Dermis microvascular lymphatic vessel endothelial cell (primary cell): ENCODE measurements at regions not wholly inside any gene's neighbourhood (a gene's known extent, or its start where the extent isn't known, plus 50 kb on each side); places are given as distances from the start of the nearest gene placed in this dataset.

ENCODE experiments used
- DNase-seq, 2 donors: peaks; one replicate each; pipeline versions ENCODE4 v3.0.0 to v3.0.0-alpha.2; 2010; ENCODE audit warnings: low read depth in 2 of 2

DNA sequence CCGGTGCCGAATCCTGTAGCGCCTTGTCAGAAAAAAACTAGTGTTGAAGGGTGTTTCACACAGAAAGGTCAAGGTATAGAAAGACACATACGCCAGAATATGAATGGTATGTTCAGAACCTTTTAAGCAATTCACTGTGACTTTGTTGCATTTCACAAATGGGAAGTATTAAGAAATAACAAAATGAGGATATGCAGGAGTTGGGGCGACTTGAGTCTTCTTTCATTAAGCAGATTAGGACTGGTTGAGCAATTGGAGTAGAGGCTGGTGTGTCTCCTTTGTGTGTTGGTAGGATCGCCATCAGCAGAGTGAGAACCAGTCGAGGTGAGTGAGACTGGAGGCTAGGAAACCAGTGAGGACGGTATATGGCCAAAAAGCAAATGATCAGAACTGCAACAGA is 1454.5 kb upstream of the TENM3 start:
- no peak for DNase-seq

DNA sequence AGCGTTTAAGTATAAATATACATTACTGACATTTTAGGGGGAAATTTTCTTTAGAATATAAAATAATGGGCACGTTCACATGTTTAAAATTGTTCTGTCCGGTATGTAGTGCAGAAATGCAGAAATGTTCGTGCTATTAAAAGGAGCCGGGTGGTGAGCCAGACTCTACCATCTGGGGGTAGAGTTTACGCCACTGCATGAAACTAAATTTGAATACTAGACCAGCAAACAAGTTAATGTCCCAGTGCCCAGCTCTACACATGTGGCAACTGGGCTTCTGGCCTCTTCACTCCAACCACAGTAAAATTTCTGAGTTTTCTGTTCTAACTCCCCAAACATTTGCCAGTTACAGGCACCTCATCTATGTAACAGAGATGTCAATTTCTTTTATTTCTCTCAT is 1453.3 kb upstream of the TENM3 start:
- no peak for DNase-seq

DNA sequence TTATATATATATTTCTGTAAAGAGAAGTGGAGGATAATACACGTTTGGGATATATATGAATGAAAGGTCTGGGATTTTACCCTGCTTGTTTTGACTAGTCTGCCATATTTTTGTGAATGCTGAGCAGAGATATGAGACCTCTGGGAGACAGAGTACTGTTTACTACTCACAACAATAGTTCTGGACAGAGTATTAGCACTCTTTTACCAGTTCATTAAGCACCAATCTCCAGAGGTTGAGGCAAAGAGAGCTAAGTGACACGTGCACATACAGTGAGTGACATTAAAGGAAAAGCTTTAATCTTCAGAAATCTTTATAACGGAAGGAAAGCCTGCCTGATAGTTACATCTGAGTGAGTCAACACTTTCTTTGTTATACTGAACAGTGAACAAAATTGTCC is 1452.7 kb upstream of the TENM3 start:
- DNase-seq = no peak

DNA sequence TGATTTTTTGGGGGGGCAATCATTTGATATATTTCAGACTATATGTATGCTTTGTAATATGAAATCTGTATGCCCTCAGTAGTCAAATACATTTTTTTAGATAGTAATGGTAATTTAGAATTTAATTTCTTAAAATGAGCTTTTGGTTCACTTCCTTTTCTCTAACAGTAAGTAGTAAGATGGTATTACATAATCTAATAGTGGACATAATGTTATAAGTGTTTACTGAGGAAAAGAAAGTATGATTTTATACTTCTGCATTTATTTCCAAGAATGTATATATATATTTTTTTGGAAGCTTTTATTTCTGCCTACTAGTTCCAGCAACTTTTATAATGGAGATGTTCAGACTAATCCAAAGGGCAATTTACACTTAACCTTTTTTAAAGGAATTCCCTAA is 1450.7 kb upstream of the TENM3 start:
- no peak for DNase-seq

DNA sequence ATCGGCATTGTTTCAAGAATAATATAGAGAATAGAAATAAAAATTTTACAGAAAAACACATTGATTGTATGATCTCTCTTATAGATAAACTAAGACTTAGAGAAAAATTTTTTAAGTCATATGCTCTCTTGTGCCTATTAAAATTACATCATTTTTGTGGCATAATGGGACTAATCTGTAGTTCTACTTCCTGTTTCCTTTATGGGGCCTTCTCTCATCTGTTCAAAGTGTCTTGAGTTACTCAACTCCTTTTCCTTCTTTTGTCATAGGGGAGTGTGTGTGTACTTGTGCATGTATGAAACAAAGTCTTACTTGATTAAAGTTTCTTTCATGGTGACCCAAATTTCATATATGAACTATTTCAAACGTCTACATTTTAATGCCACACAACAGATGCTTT is 1448.9 kb upstream of the TENM3 start:
- DNase-seq = no peak

DNA sequence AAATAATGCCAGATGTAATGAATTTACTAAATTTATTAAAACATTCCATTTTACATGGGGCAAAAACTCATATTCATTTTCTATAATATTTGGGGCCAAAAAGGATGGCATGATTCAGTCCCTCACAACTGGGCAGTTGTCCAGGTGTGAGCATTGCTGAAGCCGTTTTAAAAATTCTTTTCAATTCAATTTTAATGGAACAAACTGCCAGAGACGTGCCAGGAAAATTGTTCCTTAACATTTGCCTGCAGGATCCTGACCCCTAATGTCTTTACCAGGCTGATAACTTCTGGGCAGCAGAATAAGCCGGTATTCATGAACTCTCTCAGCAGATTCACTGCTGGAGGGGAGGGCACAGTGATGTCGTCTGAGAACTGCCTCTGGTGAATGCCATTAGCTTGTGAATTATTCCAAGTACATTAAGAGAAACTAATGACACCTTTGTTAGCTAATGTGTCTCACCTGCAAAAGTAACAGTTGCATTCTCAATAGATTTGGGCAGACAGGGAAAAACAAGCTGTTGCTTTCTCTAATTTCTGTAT is 1445.1 kb upstream of the TENM3 start:
- no peak for DNase-seq

DNA sequence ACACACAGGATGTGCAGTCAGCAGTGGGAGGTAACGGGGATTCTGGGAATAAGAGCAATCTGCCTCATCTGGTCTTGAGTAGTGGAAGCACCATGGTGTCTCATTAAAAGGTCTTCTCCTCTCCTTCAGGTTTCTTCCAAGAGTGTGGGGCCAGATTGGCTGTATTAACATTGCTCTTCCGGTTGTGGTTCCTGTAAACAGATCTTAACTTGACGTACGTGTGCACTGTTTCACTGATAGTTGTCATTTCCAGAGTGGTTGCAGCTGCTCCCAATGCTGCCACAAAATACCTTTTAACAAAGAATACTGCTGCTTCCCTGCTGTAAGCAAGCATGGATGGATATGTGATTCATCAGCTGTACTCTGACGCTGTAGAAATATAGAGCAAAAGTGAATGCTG is 1443.4 kb upstream of the TENM3 start:
- no peak for DNase-seq

DNA sequence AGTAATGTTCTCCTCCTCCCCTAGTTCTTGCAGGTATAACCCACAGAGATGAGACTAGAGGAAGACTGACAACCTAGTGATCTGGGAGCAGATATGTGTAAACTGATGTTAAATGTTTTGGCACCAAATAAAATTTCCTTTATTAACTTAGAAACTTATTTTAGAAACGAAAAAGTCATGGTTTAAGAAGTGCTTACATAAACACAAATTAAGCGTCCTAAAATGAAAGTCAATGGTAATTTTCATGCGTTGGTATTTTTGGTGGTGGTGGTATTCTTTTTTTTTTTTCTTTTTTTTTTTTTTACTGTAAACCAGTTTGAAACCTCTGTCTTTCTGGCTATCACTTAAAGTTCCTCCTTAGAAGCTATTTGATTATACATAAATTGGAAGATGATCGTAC is 1438.1 kb upstream of the TENM3 start:
- DNase-seq = no peak

DNA sequence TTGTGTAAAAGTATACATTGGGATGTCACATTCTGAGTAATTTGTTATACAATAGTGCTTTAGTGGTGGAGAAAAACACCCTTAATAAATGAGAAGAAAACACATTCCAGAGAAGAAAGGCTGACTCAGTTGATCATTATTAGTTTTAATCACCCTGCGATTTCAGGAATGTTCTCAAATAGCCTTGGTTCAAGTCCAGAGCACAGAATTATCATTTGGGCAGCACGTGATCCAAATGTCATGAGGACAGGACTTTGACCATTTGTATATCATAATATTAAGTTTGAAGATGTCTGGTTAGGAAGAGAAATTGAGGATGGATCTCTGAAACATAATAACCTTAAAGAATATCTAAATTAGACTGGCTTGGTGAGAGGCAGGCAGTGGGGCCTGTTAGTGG is 1434.3 kb upstream of the TENM3 start:
- DNase-seq = no peak

DNA sequence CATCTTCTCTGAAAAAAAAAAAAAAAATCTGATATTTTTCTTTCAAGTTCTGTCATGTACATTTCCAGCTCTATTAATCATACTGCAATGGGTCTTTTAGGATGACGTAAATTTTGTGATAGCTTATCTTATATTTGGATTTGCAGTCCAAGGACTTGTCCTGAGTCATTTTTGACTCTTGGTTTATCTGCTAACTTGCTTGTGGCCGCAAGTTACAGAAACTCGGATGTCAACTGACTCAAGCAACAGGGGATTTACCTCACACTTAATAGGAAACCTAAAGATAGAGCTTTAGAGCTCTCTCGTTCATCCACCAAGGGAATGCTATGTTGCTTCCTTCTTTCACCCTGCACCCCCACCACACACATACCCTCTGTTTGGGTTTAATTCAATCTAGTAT is 1433.8 kb upstream of the TENM3 start:
- no peak for DNase-seq

DNA sequence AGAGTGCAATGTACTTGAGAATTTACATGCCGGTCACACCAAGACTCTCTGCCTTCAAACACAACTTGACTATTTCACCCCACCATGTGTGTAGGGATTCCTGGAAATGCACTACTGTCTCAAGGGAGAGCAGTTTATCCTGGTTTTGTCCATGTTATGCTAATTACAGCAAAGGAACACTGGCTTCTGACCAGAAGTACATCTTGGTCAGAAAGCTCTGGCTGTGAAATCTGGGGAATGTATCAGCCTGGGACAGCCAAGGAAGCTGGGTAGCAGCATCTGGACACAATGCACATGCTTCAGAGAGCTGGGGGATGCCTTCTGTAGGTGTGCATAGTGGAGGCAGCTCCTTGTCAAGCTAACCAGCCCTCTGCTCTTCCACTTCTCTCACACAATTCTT is 1432.6 kb upstream of the TENM3 start:
- DNase-seq = no peak

DNA sequence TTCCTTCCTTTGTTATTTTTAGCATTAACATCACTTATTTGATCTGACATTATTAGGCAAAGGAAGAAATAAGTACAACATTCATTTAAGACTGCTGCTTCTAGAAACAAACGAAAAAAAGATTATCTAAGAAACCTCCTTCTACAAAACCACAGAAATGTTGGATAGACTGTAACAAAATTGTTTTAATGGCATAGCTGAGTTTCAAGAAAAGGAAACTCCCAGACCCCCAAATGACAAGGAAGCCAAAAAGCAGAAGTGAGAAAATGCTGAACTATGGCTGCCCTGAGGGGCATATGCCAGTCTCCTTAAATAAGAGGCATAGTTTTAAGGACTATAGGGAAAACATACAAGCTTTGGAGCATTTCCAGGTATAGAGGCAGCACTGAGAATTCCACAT is 1431.6 kb upstream of the TENM3 start:
- DNase-seq = no peak

DNA sequence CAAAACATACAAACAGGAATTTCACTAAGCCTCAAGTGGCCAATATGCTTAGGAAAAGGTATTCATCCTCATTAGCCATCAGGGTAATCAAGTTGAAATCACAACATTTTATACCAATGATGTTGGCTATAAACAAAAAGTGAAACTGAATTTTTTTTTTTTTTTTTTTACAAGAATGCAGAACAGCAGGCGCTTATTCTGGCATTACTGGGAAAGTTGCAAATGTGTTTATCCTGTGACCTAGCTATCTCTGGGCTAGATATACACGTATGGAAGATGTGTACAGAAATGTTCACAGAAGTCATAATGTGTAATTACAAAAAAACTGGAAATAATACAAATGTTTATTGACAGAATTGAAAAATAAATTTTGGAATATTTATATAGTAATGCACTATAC is 1430.4 kb upstream of the TENM3 start:
- no peak for DNase-seq

DNA sequence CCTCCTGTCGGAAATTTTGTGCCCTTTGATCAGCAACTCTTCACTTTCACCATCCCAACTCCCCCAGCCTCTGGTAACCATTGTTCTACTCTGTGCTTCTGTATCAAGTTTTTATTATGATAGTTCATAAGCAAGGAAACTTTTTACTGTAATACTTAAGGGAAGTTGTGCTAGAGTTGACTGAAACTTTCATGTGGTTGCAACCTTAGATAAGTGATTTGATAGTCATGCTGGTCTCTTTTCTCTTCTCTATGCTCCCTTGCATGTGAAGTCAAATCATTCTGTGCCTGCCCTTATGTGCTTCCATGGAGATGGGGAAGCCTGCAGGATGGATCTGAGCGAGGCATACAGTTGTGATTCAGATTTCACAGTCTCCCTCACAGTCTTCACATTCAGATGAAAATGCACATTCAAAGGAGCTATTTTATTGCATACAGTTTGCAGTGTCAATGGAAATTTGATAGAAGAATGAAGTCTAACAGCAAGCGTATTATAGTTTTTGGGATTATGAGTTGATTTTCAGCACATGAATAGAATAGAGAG is 1428.3 kb upstream of the TENM3 start:
- DNase-seq = no peak

DNA sequence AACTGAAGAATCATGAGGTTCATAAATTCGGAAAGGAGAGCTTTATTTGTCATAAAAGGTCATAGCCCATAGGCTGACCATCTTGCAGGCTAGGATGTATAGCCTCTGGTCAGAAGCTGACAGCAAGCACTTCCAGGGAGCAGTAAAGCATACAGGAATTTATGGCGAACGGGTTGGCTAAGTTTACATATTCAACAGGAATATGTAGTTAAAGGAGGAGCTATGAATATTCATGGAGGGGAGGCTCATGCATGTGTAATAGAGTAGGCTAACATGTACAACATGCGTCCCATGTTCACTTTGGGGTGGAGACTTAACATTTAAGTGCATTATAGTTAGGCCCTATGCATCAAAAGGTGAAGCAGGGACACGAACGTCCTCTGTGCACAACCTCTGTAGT is 1425.7 kb upstream of the TENM3 start:
- no peak for DNase-seq

DNA sequence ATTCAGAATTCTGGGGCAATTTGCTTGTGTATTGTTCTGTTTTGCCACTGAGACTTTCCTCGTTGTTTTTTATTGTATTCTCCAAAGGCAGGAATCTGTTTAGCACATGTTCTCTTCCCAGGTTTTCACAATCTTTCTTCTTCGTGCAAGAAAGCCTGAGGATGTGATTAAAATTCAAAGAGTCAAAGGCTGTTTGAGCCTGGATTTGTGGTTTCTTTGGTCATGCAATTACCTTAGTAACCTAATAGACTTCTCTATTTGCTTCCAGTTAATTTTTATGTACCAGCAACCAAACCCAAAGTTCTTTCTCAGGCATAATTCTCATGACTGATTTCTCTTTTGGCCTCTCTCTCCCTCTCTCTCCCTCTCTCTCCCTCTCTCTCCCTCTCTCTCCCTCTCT is 1420.1 kb upstream of the TENM3 start:
- no peak for DNase-seq

DNA sequence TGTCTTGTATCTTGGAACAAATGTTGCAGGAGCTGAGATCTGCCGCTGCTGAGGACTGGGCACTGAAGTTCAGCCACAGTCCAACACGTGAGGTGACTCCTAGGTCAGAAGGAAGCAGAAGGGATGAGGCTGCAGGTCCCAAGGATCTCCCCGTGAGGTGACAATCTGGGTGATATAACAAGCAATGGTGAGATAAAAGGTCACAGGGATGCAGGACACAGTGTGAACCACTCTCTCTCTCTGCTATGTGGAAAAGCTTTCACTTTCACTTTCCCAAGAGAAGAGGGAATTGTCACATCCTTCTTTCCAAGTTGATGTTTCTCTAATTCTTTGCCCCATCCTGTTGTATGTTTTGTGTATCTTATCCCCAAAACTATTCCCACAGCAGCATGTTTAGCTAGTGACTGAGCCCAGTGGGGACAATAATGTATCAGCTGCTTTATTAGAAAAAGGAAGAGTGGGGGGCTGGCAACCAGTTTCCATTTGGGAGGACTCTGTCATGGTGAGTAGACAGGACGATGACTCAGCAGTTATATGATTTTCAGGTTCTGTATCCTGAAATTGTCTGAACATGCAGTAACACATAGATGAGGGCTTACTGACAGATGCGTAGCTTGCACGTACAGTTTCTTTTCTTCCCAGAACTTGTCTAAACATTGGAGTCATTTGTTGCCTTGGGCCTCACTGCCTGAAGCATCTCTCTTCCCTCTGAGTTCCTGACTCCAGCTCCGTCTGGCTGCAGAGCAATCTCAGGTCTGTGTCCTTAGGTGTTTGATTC is 1415.8 kb upstream of the TENM3 start:
- no peak for DNase-seq

DNA sequence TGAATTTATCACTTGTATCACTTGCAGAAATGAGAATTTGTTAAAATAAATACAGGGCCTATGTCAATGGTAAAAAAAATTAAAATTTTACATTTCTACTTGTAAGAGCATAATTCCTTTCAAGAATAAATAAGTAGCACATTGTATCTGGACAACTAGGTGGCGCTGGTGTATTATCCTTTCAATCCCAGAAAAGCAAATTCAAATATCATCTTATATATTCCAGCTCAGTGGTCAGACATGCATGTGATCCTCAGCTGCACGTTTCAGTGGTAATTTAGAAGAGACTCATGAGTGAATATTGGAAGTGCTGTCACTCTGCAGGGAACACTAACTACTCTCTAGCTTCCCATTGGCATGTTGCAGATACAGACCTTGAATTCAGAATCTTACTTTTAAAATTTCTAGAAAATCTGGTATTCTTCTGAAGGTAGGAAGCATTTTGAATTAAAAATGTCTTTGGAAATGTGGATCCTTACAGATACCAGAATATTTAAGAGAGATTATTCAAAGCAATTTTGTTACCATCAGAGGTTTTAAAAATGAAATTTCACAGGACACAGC is 1414.7 kb upstream of the TENM3 start:
- peak in 1 of 2 donors; percentile 5 for DNase-seq

DNA sequence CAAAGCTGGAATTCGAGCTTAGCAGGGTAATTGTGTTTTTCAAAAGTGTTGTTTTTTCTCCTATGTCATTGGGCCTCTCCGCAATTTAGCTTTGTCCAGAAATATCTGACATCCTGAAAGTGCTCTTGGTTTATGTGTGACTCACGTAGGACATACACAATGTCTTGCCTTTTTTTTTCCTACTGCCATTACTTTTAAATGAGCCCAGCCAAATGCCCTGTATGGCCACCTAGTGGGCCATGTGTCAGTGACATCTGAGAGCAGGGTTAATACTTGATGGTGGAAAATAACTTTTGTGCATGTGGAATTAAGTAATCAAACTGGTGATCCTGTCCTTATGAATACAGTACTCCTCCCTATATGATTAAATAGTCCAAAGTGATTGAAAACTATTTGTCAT is 1411.1 kb upstream of the TENM3 start:
- DNase-seq = no peak

DNA sequence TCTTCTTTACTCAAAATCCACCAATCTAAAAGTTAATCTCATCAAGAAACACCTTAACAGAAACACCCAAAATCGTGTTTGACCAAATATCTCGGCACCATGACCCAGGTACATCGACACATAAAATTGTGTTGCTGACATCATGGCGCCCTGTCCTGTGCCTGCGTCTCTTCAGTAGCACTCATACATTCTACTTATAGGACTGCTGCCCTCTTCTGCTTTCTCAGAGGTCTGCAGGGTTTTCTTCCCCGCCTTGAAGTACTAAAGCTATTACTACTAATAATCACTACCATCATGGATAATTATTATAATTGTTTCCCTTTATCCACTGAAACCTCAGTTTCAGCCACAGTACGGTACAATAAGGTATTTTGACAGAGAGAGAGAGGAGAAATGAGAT is 1403.1 kb upstream of the TENM3 start:
- DNase-seq = no peak

DNA sequence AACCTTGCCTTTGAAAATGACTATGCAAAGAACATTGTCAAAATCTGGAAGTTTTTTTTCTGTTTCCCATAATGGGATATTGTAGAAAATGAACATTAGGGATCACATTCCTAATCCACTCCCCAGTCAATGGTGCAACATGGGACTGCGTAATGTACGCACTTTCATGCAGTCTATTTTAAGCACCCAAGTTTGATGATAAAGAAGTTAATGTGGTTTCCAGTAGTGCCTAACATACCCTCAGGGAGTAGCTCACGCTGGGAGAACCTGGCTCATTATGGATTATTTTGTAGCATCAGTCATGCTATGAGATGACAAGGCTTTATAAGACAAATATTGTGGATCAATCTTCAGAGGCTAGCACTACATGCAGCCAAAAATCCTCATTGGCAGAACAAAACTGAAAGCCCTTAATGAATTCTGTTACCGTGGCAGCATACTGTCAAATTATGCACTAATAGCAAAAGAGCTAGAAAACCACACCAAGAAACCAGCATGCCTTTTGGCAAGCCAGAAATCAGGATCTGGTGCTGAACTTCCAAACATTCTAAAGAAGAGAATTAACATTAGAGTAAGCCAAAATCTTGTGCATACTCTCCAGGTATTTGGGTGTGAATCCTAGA is 1392.8 kb upstream of the TENM3 start:
- DNase-seq = no peak

DNA sequence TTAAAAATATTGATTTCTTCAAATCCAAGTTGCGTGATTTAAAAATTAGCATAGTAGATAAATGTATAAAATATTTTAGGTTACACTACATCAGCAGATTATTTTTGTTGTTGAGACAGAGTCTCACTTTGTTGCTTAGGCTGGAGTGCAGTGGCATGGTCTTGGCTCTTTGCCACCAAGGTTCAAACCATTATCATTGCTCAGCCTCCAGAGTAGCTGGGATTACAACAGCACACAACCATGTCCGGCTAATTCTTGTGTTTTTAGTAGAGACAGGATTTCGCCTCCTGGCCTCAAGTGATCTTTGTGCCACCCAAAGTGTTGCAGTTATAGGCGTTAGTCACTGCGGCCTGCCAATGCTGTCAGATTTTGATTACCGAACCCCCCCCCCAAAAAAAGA is 1390.5 kb upstream of the TENM3 start:
- DNase-seq = no peak

DNA sequence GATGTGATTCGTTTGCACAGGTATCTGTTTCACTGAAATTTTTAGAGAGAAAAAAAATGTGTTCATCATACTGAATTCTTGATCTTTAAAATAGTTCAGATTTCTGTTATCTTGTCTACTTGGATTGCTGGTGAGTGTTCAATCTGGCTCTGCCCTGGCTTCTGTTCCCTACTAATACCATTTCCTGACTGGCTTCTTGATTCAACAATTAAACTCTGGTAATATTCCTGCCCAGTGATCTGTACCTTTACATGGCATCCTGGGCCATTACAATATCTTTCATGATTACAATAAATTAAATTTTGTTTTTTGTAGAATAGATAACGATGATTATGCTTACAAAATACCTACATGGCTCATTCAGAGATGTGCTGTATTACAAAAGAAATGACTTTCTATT is 1388.0 kb upstream of the TENM3 start:
- DNase-seq = no peak
